ENCODE measurements at regions not wholly inside any gene's neighbourhood (a gene's known extent, or its start where the extent isn't known, plus 50 kb on each side); places are given as distances from the start of the nearest gene placed in this dataset.

DNA sequence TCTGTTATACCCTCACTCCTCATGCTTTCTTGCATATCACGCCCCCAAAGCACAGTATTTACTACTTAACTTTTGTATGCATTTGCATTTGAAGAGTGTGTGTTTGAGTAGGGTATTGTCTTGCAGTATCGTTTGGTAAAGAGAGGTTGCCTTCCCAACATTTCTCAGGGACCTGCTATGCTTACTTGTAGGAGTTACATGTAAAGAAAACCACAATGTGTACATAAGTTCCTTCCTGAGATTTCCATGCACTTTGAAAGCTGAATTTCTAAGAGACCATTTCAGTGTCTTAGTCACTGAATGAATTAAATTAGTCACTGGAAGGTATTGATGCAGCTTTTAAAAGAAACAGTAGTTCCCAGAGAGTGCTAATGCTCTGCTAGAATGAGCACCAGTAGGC is 159.3 kb upstream of the LAMA2 start:
- TF ChIP-seq CTCF (IDR thresholded peaks at IDR 0.05) = no peak
- TF ChIP-seq POLR2A (IDR thresholded peaks at IDR 0.05) = no peak
